OCI-LY7 (cell line): ENCODE measurements at regions not wholly inside any gene's neighbourhood (a gene's known extent, or its start where the extent isn't known, plus 50 kb on each side); places are given as distances from the start of the nearest gene placed in this dataset.

Experiments
- EZH2phosphoT487 ChIP-seq: fragments of 200-600 bp; sonication (generic); IDR thresholded peaks from 2 replicates; pipeline ENCODE4 v1.6.1; 2018; ENCODE audit warnings: low read depth, borderline replicate concordance, mild to moderate bottlenecking, mixed run types, antibody characterized with exemption, low read length, moderate library complexity, mixed read lengths
- TF ChIP-seq, protein P1 (sequence below): fragments of 200-600 bp; sonication (generic); conservative IDR thresholded peaks from 2 replicates; pipeline ENCODE4 v1.5.1; 2014; ENCODE audit warnings: mild to moderate bottlenecking, antibody characterized with exemption, low read length, moderate library complexity, mixed read lengths

DNA sequence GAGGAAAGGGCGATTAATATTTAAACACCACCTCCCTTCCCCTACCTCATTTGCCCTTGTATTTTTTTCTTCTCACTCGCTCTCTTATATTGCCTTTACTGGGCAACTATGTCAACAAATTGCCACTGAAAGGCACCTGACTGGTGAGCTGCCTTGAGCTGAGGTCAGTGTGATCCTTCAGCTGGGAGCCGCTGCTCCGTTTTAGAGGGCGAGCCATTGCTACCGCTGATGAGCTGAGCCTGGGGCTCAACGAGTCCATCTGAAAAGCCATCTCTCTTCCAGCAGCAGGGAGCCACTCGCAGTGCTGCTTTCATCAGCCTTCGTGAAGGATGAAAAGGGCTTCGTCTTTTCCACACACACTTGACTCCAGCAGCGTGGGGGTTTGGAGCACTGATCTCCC is 108.0 kb upstream of the KIF26B start:
- TF ChIP-seq, protein P1, sequence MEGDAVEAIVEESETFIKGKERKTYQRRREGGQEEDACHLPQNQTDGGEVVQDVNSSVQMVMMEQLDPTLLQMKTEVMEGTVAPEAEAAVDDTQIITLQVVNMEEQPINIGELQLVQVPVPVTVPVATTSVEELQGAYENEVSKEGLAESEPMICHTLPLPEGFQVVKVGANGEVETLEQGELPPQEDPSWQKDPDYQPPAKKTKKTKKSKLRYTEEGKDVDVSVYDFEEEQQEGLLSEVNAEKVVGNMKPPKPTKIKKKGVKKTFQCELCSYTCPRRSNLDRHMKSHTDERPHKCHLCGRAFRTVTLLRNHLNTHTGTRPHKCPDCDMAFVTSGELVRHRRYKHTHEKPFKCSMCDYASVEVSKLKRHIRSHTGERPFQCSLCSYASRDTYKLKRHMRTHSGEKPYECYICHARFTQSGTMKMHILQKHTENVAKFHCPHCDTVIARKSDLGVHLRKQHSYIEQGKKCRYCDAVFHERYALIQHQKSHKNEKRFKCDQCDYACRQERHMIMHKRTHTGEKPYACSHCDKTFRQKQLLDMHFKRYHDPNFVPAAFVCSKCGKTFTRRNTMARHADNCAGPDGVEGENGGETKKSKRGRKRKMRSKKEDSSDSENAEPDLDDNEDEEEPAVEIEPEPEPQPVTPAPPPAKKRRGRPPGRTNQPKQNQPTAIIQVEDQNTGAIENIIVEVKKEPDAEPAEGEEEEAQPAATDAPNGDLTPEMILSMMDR: no peak
- no peak for TF ChIP-seq EZH2phosphoT487
